ENCODE measurements at regions not wholly inside any gene's neighbourhood (a gene's known extent, or its start where the extent isn't known, plus 50 kb on each side); places are given as distances from the start of the nearest gene placed in this dataset.
A peak's percentile ranks its signal among the peaks of the same experiment; 100 is the strongest.

DNA sequence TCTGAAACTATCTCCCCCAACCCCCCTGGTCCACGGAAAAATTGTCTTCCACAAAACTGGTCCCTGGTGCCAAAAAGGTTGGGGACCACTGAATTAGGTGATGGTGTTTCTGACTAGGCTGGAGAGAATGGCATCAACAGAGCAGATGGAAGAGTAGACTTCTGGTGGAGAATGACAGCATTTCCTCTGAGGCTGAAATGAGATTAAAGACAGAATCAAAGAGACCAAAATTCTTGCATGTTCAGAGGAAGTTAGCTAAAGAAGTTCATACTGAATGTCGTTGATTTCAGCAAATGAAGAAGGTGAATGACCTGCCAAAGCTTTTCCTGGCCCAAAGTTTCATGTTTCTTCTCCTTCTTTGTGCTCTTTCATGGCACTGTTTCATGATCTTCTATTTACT lies 188.2 kb upstream of the RUNX1 start:
- no peak for DNase-seq

DNA sequence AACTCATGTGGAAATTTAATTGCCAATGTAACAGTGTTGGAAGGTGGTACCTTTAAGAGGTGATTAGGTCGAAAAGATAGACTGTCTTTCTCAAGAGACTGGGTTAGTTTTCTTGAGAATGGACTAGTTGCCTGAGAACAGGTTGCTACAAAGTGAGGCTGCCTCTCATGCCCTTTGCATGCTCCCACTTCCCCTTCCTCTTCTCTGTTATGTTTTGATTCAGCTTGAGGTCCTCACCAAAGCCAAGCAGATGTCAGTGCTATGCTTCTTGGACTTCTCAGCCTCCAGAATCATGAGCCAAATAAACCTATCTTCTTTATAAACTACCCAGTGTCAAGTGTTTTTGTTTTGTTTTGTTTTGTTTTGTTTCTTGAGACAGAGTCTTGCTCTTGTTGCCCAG lies 187.0 kb upstream of the RUNX1 start:
- DNase-seq: no peak

DNA sequence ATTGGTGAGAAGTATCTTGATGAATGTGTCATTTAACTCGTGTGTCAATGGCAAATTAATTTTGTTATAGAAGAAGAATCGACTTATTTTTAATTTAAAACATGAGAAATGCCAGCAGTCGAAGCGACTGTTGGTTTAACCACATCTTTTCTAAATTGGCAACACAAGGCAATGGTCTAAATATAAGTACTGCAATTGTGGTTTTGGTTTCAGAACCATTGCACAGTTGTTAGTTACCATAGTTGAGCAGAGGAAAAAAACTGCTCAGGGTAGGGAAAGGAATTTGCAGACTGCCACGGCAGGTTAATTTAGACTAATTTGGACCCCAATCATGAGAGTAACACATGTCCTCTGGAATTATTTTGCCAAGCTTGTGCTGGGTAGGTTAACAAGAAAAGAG lies 185.6 kb upstream of the RUNX1 start:
- DNase-seq: no peak

DNA sequence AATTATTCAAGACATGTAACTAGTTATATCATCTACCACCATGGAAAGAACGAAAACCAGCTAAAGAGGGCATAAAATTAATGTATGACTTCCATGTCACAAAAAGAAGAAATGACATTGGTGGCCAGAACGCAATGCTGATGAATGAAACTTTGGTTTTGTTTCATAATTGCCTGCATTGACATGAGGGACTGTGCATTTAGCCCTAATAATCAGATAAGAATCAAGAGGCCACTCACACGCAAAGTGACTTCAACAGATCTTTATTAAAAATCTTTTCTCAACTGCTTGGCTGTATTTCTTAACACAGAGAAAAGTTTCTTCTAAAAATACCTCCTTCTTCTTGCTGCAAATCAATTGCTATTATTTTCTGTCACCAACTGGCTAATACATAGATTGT lies 184.7 kb upstream of the RUNX1 start:
- DNase-seq: no peak

DNA sequence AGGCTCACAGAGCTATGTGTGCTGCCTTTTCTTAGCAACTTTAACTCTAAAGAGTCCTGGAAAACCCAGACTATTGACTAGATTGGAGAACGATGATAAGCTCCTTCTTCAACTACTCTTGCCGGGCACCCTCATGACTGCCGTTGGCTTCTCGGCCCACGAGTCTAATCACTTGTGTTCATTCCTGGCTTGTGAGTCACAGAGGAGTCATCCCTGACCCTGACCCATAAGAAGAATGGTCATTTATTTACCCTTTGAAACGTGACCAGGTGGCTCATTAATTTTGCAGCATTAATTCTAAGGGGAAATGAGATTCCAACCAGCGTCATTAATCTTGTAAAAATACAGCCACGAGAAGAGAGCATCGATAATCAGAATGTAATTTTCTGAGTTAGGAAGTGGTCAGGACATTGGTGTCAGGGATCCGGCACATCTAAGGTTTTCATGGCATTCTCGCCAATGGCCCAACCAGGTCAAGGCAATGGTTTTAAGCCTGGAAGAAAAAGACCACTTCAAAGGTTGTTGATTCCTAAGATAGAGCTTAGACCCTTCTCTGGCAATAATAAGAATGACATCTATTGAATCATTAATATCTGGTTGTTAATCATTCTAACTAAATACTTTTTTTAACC lies 183.6 kb upstream of the RUNX1 start:
- DNase-seq: no peak

DNA sequence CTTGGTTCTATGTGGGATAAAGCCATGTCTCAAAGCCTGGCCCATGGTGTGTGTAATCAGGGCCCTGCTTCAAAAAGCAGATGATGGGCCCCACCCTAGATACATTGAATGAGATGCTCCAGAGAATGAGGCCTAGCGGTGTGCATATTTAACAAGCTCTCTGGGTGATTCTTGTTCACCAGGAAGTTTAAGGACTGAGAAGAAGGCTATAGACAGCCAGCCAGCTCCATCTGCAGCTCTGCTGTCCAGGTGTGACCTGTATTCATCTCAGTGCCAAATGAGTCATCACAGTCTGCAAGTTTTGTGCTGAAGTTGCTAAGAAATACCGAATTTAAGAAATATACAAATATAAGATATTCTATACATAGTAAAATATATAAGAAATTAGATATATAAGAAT lies 182.0 kb upstream of the RUNX1 start:
- no peak for DNase-seq

DNA sequence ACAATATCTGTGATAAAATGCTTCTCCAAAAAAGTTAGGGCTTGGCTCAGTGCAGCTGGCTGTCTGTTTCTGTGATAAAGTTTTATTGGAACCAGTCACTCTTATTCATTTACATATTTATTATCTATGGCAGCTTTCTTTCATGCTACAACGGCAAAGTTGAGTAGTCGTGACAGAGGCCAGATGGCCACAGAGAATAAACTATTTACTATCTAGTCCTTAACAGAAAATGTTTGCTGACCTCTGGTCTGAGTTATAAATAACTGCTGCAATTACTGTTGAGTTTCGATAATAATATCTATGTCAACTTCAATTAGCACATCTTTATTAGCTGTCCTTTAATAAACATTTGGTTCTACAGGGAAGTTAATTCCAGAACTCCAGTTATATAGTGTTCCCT lies 180.2 kb upstream of the RUNX1 start:
- no peak for DNase-seq

DNA sequence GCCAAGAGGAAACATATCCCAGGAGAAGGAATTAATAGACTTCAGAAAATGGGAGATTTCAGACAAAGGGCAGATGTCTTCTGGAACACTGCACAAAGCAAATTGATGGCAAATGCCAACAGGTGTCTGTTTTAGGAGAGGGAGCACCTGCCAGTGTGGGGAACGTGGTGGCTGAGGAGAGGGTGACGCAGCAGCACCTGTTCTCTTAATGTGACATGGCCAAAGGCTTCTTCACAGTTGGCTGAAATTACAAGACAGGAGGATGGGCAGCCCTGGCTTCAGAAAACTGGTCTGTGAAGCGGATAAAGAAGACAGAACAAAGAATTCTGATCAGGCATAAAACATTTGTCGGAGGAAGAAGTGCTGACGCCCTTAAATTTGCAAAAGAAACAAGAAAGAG lies 178.7 kb upstream of the RUNX1 start:
- peak; percentile 75 for DNase-seq

DNA sequence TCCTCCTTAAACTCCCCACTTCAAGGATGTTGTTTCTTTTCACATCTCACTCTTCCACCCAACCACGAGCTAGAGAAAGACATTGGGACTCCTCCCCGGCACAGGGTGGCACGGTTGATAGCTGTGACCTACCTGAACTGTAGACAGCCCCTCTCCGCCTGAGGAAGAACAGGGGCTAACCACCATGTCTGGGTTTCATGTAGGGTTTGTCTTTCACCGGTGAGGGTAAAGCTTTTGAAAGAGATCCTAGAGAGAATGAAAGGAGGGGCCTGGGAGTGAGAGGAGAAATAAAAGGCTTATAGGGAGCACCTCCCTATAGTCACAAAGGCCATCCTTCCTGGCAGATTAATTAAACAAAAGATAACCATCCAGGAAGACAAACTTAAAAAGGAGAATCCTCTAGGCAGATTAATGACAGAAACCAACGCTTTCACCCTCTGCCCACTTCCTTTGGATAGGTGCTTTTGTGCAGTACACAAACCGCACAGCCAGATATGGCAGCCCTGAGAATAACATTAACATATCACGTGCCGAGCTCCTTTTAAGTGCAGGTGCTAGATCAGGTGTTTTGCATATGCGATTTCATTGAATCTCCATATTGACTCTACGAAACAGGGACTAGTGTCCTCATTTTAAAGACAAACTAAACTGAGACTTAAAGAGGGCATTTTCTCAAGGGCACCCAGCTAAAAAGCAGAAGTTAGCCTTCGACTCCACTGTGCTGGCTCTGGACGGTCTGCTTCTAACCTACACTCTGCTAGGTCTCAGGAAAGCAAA lies 178.1 kb upstream of the RUNX1 start:
- no peak for DNase-seq

DNA sequence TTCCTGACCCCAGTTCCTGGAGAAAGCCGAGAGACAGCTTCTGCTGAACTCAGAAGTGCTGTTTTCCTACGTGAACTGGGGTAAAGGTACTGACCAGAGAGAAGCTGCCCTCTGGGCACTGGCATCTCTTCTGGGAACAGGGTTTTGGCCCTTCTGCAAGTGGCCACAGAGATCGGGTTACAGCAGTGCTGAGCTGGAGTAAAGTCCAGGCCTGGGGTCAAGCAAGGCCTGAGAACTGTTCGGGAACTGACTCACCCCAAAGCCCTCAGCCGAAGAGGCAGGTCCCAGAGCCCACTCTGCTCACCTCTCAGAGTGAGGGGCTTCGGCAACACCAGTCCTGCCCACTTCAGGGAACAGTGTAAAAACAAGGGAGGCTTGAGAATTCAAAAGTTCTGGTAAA lies 177.2 kb upstream of the RUNX1 start:
- no peak for DNase-seq

DNA sequence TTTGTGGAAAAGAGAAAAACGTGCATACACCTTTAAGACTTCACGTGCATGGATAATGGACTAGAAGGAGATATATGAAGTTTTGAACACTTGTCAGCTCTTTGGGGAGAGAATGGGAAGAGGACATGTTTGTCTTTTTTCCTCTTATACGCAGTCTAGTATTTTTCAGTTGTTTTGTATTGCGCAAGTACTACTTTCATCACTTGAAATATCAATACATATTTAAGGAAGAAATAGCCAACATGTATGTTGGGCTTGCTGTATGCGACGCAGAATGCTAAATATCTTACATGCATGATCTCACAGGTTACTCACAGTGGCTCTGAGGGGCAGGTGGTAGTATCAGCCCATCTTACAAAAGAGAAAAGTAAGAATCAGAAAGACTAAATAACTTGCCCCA lies 176.5 kb upstream of the RUNX1 start:
- DNase-seq: no peak

DNA sequence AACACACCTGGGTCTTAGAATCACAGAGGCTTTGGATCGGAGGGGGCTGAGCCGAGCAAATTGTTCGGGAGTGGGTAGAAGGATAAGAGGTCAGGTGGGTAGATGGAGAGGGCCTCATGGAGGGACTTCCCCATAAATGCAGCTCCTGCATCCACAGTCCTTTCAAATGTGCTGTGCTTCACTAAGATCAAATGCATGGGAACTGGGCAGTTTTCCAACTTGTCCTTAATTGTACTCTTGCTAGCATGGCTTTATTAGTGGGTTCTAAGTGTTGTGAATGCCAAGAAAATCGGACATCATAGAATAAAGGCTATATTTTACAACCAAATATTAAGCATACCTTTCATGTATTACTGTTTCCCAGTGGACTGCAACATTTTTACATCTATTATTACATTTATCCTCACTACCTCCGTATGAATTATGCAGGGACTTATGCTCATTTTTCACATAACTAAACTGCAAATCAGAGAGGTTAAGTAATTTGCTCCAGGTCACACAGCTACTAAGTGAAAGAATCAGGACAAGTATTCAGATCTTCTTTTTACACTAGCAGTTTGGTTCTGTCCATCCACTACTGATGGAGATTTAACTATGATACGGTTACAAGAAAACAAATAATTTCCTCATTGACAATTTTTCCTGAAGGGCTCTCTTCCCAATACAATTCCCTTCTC lies 174.5 kb upstream of the RUNX1 start:
- peak; percentile 15 for DNase-seq

DNA sequence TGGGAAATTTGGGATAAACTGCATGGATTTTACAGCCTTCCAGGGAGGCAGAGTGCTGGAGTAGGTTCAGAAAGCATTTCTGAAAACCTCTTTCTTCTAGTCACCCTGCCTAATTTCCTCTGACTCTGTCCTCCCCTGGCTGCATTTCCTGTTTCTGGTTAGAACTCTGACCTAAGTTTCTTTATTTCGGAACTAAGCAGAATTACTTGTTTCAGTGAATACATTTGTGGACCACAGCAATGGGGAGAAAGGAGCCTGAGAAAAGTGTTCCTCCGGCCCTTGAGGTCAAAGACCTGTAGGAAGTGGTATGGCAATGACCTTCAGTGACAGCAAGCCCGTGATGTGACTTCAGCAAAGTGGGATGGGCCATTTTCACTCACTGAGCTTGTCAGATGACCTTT lies 173.4 kb upstream of the RUNX1 start:
- no peak for DNase-seq

DNA sequence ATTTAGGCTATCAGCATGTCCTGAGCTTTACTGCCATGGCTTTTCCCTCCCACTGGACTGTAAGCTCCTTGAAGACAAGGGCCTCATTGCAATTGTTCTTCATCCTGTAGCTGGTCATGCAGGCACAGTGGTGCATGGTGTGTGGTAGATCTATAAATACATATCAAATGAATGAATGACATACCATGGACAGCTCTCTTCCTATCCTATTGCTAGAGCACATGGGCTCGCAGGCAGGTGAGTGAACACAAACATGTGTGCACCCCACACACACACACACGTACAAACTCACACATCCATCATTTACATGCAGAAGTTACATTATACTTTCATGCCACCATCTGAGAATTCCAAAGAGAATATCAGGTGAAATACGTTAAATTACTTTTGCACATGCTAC lies 172.9 kb upstream of the RUNX1 start:
- DNase-seq: no peak

DNA sequence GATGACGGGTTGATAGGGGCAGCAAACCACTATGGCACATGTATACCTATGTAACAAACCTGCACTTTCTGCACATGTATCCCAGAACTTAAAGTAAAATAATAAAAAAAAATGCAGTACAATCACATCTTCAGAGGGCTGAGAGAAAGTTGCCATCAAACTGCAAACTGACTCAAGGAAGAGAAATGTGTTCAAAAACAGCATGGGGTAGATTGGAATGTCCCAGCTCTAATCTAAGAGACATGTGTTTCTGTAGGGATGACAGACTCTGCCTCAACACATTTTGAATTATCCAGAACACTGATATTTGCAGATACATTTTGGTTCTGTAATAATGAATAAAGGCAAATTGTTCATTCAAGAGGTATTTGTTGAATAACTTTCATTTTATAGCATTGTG lies 171.2 kb upstream of the RUNX1 start:
- DNase-seq: no peak

DNA sequence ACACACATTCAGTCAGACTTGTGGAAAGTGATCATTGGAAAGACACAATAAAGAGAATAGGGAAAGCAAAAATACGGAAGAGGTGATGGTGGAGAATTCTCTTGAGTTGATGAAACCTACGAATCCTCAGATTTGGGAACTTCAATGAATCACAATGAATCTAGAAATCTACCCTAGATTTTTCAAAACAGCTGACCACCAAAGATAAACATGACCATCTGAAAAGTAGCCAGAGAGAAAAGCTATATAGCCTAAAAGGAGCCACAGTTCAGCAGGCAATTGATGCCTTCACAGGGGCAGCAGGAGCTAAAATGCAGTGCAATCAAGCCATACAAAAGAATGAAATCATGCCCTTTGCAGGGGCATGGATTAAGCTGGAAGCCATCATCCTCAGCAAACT lies 170.6 kb upstream of the RUNX1 start:
- no peak for DNase-seq

DNA sequence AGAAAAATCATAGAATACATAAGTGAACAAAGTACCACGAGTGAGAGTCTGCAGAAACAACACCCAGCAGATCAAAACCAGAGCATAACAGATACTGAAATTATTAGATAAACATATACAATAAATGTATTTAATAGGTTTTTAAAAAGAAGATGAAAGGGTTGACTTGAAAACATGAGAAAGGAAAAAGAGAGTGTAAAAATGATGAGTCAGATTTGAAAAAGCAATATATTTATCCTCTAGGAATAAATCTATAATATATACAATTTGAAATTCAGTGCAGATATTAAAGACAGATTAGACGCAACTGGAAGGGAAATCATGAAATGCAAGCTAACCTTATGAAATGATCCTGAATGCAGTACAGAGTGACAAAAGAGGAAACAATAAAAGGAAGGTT lies 170.2 kb upstream of the RUNX1 start:
- DNase-seq: no peak

DNA sequence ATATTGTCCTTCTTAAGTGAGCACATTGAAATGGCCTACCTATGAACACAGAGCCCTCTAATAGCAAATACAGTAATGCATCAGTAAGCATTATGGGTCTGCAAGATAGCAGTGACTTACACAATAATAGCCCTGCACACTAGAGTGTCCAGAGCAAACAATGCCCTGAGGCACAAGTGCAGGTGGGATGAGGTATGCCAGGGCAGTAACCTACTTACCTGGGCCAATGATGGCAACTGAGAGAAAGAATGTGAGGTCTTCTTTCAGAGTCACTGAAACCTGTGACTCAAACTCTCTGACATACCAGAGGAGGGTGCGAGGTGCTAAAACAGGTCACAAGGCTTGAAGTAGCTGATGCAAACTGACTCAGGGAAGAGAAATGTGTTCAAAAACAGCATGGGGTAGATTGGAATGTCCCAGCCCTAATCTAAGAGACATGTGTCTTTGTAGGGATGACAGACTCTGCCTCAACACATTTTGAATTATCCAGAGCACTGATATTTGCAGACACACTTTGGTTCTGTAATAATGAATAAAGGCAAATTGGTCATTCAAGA lies 168.5 kb upstream of the RUNX1 start:
- DNase-seq: no peak

DNA sequence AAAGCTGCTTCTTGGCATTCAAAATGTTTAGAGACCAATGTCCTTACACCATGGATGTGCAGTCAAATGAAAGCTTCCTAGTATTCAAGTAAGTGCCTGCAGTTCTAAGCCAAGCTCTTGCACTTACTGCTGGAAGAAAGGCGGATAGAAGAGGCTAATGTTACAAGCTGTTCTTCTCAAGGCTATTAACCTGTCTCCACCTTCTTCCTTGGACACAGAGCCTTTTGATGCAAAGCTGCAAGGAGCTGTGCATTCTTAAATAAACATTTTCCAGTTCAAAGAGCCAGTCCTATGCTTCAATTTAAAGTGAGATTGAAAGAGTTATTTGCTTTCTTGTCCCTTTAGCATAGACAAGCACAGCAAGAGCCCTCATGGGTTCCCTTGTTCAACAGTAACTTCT lies 167.9 kb upstream of the RUNX1 start:
- no peak for DNase-seq

DNA sequence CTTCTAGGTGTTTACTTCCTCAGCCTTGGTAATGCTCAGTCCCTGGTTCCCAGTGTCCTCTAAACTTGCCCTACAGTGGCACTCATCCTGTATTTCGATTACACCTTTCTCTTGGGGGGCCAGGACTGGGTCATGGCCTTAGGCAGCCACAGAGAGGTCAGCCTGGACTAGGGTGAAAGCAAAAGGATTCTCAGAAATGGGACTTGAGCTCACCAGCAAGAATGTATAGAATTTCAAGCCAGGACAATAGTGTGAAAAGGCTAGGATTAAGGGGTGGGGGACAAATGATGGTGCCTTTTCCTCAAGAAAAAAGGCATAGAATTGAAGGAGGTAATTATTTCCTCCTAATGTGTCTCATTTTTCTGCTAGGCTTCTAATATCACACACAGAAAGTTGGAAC lies 166.8 kb upstream of the RUNX1 start:
- no peak for DNase-seq

DNA sequence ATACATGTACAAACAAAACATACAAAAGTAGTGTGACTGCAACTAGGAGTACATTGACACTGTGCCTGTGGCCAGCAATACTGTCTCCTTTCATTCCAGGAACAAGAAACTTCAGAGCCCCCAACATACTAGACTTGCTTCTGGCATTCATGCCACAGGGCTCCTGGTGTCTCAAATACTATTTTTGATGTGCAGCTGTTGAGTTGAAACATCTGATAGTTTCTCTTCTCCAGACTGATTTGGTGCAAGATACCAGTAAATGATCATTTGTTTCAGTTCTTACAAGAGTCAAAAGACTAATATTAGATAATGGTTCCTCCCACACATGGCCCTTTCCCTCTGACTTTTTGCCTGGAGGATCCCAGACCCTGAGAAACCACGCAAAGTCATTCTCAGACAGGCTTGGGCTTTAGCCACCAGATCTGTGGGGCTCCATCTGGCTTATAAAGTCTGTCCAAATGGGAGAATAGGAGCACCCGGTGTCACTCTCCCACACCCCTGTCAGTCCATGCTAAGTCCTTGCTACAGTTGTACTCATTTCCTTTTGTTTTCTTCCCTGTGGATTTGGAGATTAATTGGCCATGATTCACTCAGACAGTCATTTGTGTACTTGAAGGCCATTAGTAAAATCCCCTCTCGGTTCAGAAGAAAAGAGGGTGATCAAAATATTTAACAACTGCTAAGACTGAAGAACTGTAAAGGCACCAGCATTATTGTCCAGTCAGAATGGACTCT lies 163.5 kb upstream of the RUNX1 start:
- no peak for DNase-seq

DNA sequence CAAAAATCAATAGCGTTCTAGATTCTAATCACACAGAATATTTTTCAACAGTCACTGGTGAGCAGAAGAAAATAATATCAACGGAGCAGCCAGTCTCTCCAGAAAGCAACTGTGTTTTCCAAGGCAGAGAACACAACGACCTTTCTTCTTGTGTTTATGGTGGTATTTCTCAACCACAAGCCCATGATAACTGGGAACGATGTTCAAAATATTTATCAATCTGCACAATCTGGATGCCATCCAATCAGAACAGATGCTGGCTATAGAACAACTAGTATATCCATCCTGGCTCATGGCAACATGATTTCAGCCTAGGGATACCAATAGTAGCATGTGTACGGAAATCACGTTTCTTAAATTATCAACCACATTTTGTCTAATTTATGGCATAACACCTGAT lies 162.7 kb upstream of the RUNX1 start:
- no peak for DNase-seq

DNA sequence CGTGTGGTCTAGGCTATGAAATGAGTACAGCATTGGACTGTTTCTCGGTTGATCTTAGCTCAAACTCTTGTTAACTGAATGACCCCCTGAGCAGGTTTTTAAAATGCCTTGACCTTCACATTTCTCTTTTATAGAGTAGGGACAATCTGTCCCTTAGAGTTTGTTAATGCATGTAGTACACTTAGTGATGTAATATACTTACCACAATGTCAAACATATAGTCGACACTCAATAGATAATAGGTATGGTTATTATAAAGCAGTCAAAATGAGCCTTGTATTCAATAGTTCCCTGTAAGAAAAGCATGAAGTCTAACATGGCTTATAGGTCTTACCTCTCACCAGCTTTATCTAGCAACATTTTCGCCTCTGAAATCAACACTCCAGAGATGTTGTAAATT lies 161.0 kb upstream of the RUNX1 start:
- DNase-seq: no peak

Measured in NCI-H1105 treated with DMSO at 0.1 percent for 48 hours (cell line).